D721Med (cell line): ENCODE measurements at regions not wholly inside any gene's neighbourhood (a gene's known extent, or its start where the extent isn't known, plus 50 kb on each side); places are given as distances from the start of the nearest gene placed in this dataset.

Source experiments
- DNase-seq: peaks from one replicate; pipeline ENCODE4 v3.0.0; 2011; ENCODE audit warnings: low spot score; ENCODE audit not compliant: insufficient read length
- FAIRE-seq: peaks from 2 replicates; lab custom pipeline; 2011; peaks lifted over from hg19 to GRCh38; lab: Jason Lieb, UNC
- TF ChIP-seq, protein P1 (sequence below): IDR thresholded peaks from 2 replicates; pipeline ENCODE4 v1.5.1; 2012; ENCODE audit warnings: mild to moderate bottlenecking, control low read depth; ENCODE audit not compliant: insufficient read depth; ENCODE audit errors: missing control alignments

- TF ChIP-seq, protein P1, sequence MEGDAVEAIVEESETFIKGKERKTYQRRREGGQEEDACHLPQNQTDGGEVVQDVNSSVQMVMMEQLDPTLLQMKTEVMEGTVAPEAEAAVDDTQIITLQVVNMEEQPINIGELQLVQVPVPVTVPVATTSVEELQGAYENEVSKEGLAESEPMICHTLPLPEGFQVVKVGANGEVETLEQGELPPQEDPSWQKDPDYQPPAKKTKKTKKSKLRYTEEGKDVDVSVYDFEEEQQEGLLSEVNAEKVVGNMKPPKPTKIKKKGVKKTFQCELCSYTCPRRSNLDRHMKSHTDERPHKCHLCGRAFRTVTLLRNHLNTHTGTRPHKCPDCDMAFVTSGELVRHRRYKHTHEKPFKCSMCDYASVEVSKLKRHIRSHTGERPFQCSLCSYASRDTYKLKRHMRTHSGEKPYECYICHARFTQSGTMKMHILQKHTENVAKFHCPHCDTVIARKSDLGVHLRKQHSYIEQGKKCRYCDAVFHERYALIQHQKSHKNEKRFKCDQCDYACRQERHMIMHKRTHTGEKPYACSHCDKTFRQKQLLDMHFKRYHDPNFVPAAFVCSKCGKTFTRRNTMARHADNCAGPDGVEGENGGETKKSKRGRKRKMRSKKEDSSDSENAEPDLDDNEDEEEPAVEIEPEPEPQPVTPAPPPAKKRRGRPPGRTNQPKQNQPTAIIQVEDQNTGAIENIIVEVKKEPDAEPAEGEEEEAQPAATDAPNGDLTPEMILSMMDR = no peak
- no peak for DNase-seq
These were observed 77.5 kb downstream of the MAIP1 start for GRCh38 chr2:200032895-200033294.

GRCh38 chr2:200033929-200034328 is 78.5 kb downstream of the MAIP1 start:
- DNase-seq = no peak
- TF ChIP-seq, protein P1 = no peak
- FAIRE-seq = peak; percentile 32

More at GRCh38 chr2:200032895-200033294, 77.5 kb downstream of the MAIP1 start:
- no peak for FAIRE-seq

- FAIRE-seq = no peak
- no peak for DNase-seq
- TF ChIP-seq, protein P1 = no peak
These were observed 79.4 kb downstream of the MAIP1 start for GRCh38 chr2:200034816-200035215.

DNA sequence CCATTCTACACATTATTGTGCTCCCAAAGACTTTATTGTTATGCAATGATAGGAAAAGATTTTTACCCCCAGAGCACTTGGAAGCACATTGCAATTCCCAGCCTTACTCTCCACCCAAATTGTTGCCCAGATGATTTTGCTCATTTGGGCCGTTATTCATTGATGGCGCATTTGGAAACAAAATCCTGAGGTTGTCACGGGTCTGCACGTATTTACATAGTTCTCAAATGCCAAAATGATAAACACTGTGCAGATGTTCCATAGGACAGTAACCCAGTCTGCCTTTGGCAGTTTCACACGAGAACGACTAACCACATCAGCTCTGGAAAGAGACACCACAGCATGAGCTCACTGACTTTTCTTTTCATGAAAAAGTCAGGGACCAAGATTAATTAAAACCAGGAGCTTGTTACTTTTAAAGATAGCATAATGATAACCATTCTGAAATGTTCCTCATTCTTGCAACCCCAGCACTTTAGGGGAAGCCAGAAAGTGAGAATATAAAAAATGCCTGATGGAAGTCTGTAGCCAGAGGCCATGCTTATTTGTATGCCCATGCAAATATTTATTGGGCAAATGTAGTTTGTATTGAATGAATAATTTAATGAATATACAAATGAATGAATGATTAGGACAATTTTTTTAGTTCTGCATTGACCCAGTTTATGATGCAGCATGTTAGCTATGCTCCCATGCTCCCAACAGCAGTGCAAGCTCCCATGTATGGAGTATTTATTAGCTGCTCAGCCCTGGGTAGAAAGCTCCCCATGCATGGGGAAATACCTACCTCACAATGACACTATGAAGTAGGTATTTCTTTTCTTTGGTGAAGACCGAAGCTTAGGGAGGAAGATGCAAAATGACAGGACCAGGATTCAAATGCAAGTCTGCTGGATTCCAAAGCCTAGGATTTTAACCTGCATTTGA is 84.6 kb downstream of the MAIP1 start:
- TF ChIP-seq, protein P1 = no peak
- DNase-seq (no peak), FAIRE-seq (no peak)

DNA sequence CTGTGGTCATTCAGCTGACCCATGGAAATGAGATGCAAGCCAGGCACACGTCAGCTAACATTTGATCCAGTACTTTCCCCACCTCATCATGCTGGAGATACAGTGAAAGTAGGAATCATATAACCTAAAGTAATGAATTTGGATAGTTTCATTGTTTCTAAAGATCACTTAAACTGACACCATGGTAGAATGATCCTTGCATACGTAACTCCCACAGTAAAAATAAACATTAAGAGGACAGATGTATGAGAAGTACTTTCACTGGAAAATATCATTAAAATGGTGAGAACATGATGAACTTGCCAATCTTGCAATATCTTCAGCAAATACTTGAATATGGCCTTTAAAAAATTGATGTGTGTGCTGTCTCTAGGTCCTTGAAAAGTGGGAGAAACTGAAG is 85.4 kb downstream of the MAIP1 start:
- no peak for FAIRE-seq
- DNase-seq = no peak
- TF ChIP-seq, protein P1 = no peak

GRCh38 chr2:200041639-200042038 is 86.3 kb downstream of the MAIP1 start:
- FAIRE-seq (peak; percentile 94), DNase-seq (peak; percentile 22)
- TF ChIP-seq, protein P1 = no peak
